SK-N-SH (cell line): ENCODE measurements at regions not wholly inside any gene's neighbourhood (a gene's known extent, or its start where the extent isn't known, plus 50 kb on each side); places are given as distances from the start of the nearest gene placed in this dataset.

ENCODE experiments used
- CTCF ChIA-PET: fragments of 300-600, 350-600 bp; formaldehyde crosslinking; extraction: SDS; loops from one replicate; lab custom pipeline; 2021; lab: Yijun Ruan, JAX
- POLR2A ChIA-PET: fragments of 350-600 bp; sonication (Branson Sonifier 250); formaldehyde crosslinking; extraction: SDS; loops from one replicate; lab custom pipeline; 2020; ENCODE audit warnings: antibody characterized with exemption, inconsistent platforms; lab: Yijun Ruan, JAX
- DNase-seq: peaks from one replicate; pipeline ENCODE4 v3.0.0; 2012
- H2AFZ ChIP-seq: fragments of 200-600 bp; sonication (generic); 2 replicates; pipeline ENCODE4 v1.8.1; 2016; ENCODE audit warnings: antibody characterized with exemption, mild to moderate bottlenecking, low read depth
- H3F3A ChIP-seq: fragments of 200-600 bp; sonication (generic); replicated peaks from 2 replicates; pipeline ENCODE3; 2016; ENCODE audit warnings: antibody characterized with exemption, mild to moderate bottlenecking; ENCODE audit not compliant: insufficient read depth
- H3K27ac ChIP-seq, 2 experiments: fragments of 200-500 bp in 1 of 2; fragments of 200-600 bp in 1 of 2; sonication (Bioruptor generic) in 1 of 2; sonication (generic), shearing (Covaris generic) in 1 of 2; 2 replicates each; pipeline versions ENCODE4 v1.5.1 to v1.6.1; 2014 to 2016; ENCODE audit warnings: low read depth in 2 of 2, inconsistent platforms in 1 of 2, low read length in 1 of 2, mild to moderate bottlenecking in 1 of 2, mixed read lengths in 1 of 2
- H3K27me3 ChIP-seq: fragments of 200-600 bp; sonication (generic), shearing (Covaris generic); 2 replicates; pipeline ENCODE4 v1.6.1; 2016; ENCODE audit warnings: mixed run types; ENCODE audit not compliant: insufficient read depth
- H3K36me3 ChIP-seq, 2 experiments: fragments of 200-500 bp in 1 of 2; fragments of 200-600 bp in 1 of 2; sonication (Bioruptor generic) in 1 of 2; sonication (generic) in 1 of 2; replicated peaks in 1 of 2; 2 replicates each; pipeline versions ENCODE3 to v1.5.1; 2014 to 2016; ENCODE audit warnings: low read length in 1 of 2, mild to moderate bottlenecking in 1 of 2; ENCODE audit not compliant: insufficient read depth in 2 of 2, control insufficient read depth in 1 of 2
- H3K4me1 ChIP-seq, 2 experiments: fragments of 200-500 bp in 1 of 2; fragments of 200-600 bp in 1 of 2; sonication (Bioruptor generic) in 1 of 2; sonication (generic), shearing (Covaris generic) in 1 of 2; 2 replicates each; pipeline versions ENCODE4 v1.5.1 to v1.6.1; 2014 to 2016; ENCODE audit warnings: low read depth in 1 of 2, low read length in 1 of 2, mixed run types in 1 of 2; ENCODE audit not compliant: insufficient read depth in 2 of 2, control insufficient read depth in 1 of 2
- H3K4me2 ChIP-seq: fragments of 200-600 bp; sonication (generic), shearing (Covaris generic); 2 replicates; pipeline ENCODE4 v1.6.1; 2017; ENCODE audit warnings: mixed run types
- H3K4me3 ChIP-seq, 2 experiments: fragments of 200-500 bp in 1 of 2; fragments of 200-600 bp in 1 of 2; sonication (Bioruptor generic) in 1 of 2; sonication (generic), shearing (Covaris generic) in 1 of 2; 2 replicates each; pipeline versions ENCODE4 v1.5.1 to v1.8.1; 2014 to 2016; ENCODE audit warnings: low read depth in 2 of 2, inconsistent platforms in 1 of 2, low read length in 1 of 2, mild to moderate bottlenecking in 1 of 2, mixed read lengths in 1 of 2, moderate library complexity in 1 of 2
- H3K79me2 ChIP-seq: fragments of 200-600 bp; sonication (generic); 2 replicates; pipeline ENCODE4 v1.8.1; 2017; ENCODE audit warnings: mild to moderate bottlenecking; ENCODE audit not compliant: insufficient read depth
- H3K9ac ChIP-seq: fragments of 200-600 bp; sonication (generic); 2 replicates; pipeline ENCODE4 v1.6.1; 2017; ENCODE audit warnings: mixed run types
- H3K9me2 ChIP-seq: fragments of 200-600 bp; sonication (generic); 2 replicates; pipeline ENCODE4 v1.6.1; 2017; ENCODE audit warnings: mixed run types
- H3K9me3 ChIP-seq: fragments of 200-600 bp; sonication (generic); 2 replicates; pipeline ENCODE4 v1.6.1; 2017; ENCODE audit warnings: mixed run types, mild to moderate bottlenecking, moderate library complexity
- H4K20me1 ChIP-seq: fragments of 200-600 bp; sonication (generic); 2 replicates; pipeline ENCODE4 v1.6.1; 2017; ENCODE audit warnings: mild to moderate bottlenecking, mixed run types; ENCODE audit not compliant: insufficient read depth
- CHD2 ChIP-seq: fragments of 150-350 bp; IDR thresholded peaks from 2 replicates; pipeline ENCODE4 v1.6.1; 2018; ENCODE audit warnings: low read length; ENCODE audit not compliant: partially characterized antibody
- ELF1 ChIP-seq: IDR thresholded peaks from 2 replicates; pipeline ENCODE4 v1.4.0; 2012
- EP300 ChIP-seq, 2 experiments: IDR thresholded peaks; 2 replicates each; pipeline versions ENCODE4 v1.4.0 to v1.6.1; 2012; ENCODE audit warnings: borderline replicate concordance in 1 of 2, low read depth in 1 of 2, low read length in 1 of 2
- EZH2phosphoT487 ChIP-seq: fragments of 200-600 bp; sonication (generic); IDR thresholded peaks from 2 replicates; pipeline ENCODE4 v1.6.1; 2017; ENCODE audit warnings: low read depth, mixed run types, mild to moderate bottlenecking, antibody characterized with exemption, moderate library complexity, borderline replicate concordance
- FOXJ3 ChIP-seq: sonication (generic); formaldehyde crosslinking; IDR thresholded peaks from 2 replicates; pipeline ENCODE4 v1.5.1; 2020; ENCODE audit warnings: mild to moderate bottlenecking, missing genetic modification reagents
- FOXM1 ChIP-seq: IDR thresholded peaks from 2 replicates; pipeline ENCODE4 v1.4.0; 2012; ENCODE audit warnings: low read depth, mild to moderate bottlenecking
- GATA2 ChIP-seq: sonication (generic); formaldehyde crosslinking; IDR thresholded peaks from 2 replicates; pipeline ENCODE4 v1.5.0; 2020; ENCODE audit warnings: mild to moderate bottlenecking, missing genetic modification reagents
- NFIC ChIP-seq: IDR thresholded peaks from 2 replicates; pipeline ENCODE4 v1.4.0; 2012; ENCODE audit warnings: borderline replicate concordance
- NRF1 ChIP-seq: IDR thresholded peaks from 2 replicates; pipeline ENCODE4 v1.6.1; 2012; ENCODE audit warnings: low read depth, mild to moderate bottlenecking, low read length
- RAD21 ChIP-seq: IDR thresholded peaks from 2 replicates; pipeline ENCODE4 v1.6.1; 2012; ENCODE audit warnings: mild to moderate bottlenecking, low read length
- RCOR1 ChIP-seq: fragments of 150-350 bp; IDR thresholded peaks from 2 replicates; pipeline ENCODE4 v1.6.1; 2017; ENCODE audit warnings: antibody characterized with exemption, low read length
- SMC3 ChIP-seq: IDR thresholded peaks from 2 replicates; pipeline ENCODE4 v1.6.1; 2012; ENCODE audit warnings: low read depth, low read length, improper control_type of control experiment
- TEAD4 ChIP-seq: IDR thresholded peaks from 2 replicates; pipeline ENCODE4 v1.4.0; 2012; ENCODE audit warnings: mild to moderate bottlenecking, borderline replicate concordance; ENCODE audit not compliant: insufficient read depth
- YY1 ChIP-seq: IDR thresholded peaks from 2 replicates; pipeline ENCODE4 v1.4.0; 2012; ENCODE audit warnings: low read depth, mild to moderate bottlenecking
- WGBS: methylation state at CpG from one replicate; pipeline ENCODE4 v1.1.6; 2017; ENCODE audit warnings: low lambda C conversion rate; 5-methylcytosine and 5-hydroxymethylcytosine counted together
- TF ChIP-seq, protein P1 (sequence below): IDR thresholded peaks from 2 replicates; pipeline ENCODE4 v1.4.0; 2012; ENCODE audit warnings: low read depth
- TF ChIP-seq, protein P2 (sequence below): IDR thresholded peaks from 2 replicates; pipeline ENCODE4 v1.4.0; 2012; ENCODE audit warnings: low read depth, borderline replicate concordance
- TF ChIP-seq, protein P3 (sequence below): IDR thresholded peaks from 2 replicates; pipeline ENCODE4; 2012
- TF ChIP-seq, protein P4 (sequence below): fragments of 200-600 bp; sonication (generic); IDR thresholded peaks from 2 replicates; pipeline ENCODE4 v1.6.1; 2017; ENCODE audit warnings: antibody characterized with exemption, mild to moderate bottlenecking, moderate library complexity

DNA sequence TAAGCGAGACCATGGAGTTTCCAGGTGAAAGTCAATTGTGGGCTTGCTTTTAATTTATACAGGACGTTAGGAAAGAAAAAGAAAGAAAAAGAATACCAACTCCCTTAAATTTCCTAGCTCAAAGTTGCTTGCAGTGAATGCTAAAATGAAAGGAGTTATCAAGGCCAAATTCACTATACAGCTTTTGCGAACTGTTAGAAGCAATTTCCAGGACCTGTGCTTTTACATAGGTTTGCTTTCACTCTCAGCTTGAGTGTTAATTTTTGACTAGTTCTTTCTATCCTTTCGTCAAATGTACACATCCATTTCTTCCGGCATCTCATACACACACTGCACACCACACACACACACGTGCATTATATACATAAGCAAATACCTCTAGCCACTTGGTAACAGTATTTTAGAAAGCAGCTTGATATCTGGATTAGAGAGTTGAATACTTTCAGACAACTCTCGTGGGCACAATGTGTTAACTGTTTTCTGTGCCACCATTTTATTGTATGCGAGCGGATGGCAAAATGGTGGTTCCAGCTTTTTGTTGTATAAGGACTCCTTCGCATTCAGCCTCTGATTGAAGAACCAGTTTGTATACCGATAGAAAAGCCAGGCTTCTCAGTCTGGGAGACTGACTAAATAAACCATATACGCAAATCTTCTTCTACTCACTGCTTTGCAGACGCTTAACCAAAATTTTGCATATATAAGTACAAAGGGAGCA, 381.8 kb downstream of the MTX2 start:
- Histone ChIP-seq H2AFZ (peak overlapping the region; percentile 36; the same call in 1 of the 2 replicates), H3K4me3 (no peak overlapping the region), H3K79me2 (no peaks in the 10 kb centered on the region), H3K9me2 (no peaks in the 10 kb centered on the region), H3K4me1 (peaks cover 8 to 41% of the 10 kb centered on the region in 2 experiments; a peak in 3 of 4 replicates), H3K27ac (no peak overlapping the region), H3K9me3 (no peaks in the 10 kb centered on the region), H3F3A (no peaks in the 10 kb centered on the region), H3K27me3 (no peaks in the 10 kb centered on the region), H4K20me1 (no peaks in the 10 kb centered on the region), H3K4me2 (no peak overlapping the region), H3K36me3 (no peaks in the 10 kb centered on the region), H3K9ac (no peak overlapping the region)
- 89% methylated on average over 13 of the region's 13 CpGs for WGBS
- TF ChIP-seq, protein P1, sequence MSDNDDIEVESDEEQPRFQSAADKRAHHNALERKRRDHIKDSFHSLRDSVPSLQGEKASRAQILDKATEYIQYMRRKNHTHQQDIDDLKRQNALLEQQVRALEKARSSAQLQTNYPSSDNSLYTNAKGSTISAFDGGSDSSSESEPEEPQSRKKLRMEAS, result no peak
- TF ChIP-seq TEAD4, result no peak
- no peak for TF ChIP-seq NFIC
- no peak for TF ChIP-seq FOXM1
- TF ChIP-seq NRF1, result no peak
- TF ChIP-seq, protein P2, sequence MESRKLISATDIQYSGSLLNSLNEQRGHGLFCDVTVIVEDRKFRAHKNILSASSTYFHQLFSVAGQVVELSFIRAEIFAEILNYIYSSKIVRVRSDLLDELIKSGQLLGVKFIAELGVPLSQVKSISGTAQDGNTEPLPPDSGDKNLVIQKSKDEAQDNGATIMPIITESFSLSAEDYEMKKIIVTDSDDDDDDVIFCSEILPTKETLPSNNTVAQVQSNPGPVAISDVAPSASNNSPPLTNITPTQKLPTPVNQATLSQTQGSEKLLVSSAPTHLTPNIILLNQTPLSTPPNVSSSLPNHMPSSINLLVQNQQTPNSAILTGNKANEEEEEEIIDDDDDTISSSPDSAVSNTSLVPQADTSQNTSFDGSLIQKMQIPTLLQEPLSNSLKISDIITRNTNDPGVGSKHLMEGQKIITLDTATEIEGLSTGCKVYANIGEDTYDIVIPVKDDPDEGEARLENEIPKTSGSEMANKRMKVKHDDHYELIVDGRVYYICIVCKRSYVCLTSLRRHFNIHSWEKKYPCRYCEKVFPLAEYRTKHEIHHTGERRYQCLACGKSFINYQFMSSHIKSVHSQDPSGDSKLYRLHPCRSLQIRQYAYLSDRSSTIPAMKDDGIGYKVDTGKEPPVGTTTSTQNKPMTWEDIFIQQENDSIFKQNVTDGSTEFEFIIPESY, result no peak
- TF ChIP-seq EZH2phosphoT487, result no peak
- no peak for TF ChIP-seq FOXJ3 (CRISPR knock-in tag)
- POLR2A ChIA-PET, result interaction anchor here (0.7 to 1.8 kb wide), 4 partner anchors 12 to 529 kb away, joined by 3 to 8 read pairs (median 5); partner anchors contain the start of gene HOXD9
- no peak for DNase-seq
- CTCF ChIA-PET, result interaction anchor here (0.9 to 31.9 kb wide), 28 partner anchors 10 to 557 kb away, joined by 3 to 1047 read pairs (median 4); partner anchors contain the start of genes HOXD10, HOXD8 and HOXD9

DNA sequence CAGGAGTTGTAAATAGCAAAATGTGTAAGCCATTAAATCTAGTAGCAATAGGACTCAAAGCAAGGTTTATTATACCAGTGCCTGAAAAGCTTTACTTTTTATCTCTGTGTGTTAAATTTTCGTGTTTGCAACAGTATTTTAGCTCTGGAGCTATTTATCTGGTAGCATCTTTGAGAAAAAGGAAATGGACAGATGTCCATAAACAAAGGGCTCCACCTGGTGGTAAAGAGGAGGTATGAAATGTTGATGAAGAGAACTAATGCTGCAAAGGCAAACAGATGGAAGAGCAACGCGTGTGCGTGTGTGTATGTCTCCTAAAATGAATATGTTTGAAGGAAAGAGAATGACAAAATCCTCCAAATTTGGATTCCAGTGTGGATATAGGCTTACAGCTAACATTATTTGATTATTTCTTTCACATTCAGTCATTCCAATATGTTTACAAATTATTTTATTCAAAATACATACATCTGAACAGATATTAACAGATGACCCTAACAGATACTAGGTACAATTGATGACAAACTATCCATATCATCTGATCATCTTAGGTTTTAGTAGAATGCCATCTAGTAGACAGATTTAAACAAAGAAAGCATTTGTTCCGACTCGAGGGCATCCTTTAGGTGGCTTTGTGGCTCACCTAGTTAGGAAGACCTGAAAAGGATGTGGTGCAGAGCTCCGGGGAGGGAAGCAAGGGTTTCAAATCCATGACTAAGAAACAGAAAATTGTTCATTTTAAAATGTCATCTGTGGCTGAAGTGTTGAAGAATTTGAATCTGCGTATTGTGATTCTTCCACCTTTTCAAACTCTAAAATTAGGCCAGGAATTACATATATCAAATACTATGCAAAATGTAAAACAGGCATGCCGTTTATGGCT, 383.3 kb downstream of the MTX2 start:
- CTCF ChIA-PET, result interaction anchor here (0.6 to 31.9 kb wide), 60 partner anchors 8 to 1847 kb away, joined by 3 to 1047 read pairs (median 4); partner anchors contain the start of genes HOXD10, HOXD11, HOXD8 and HOXD9
- Histone ChIP-seq H3K27me3 (no peaks in the 10 kb centered on the region), H2AFZ (no peak overlapping the region), H3K36me3 (no peaks in the 10 kb centered on the region), H4K20me1 (no peaks in the 10 kb centered on the region), H3F3A (no peaks in the 10 kb centered on the region), H3K4me2 (no peak overlapping the region), H3K4me1 (peaks cover 8 to 41% of the 10 kb centered on the region in 2 experiments; a peak in 3 of 4 replicates), H3K9me3 (no peaks in the 10 kb centered on the region), H3K9ac (no peak overlapping the region), H3K27ac (no peak overlapping the region; a peak in 1 of 4 replicates), H3K9me2 (no peaks in the 10 kb centered on the region), H3K4me3 (no peak overlapping the region; a peak in 1 of 4 replicates), H3K79me2 (no peaks in the 10 kb centered on the region)
- POLR2A ChIA-PET, result interaction anchor here (0.6 to 1.8 kb wide), 5 partner anchors 14 to 526 kb away, joined by 3 to 8 read pairs (median 6); no protein-coding TSS in a partner anchor
- TF ChIP-seq ELF1 (no peak), SMC3 (peak; percentile 79), GATA2 (peak; percentile 85), EP300 (IDR thresholded peaks at IDR 0.05; ENCODE audit: borderline replicate concordance in 1 of 2, low read depth in 1 of 2, low read length in 1 of 2) (peak in 1 of 2 experiments; percentile 28; a peak in 1 of 4 replicates), FOXJ3 (CRISPR knock-in tag) (0 out of 2 replicates have a peak, but pooled peaks have one; percentile 24), RCOR1 (peak; percentile 45; the same call in 1 of the 2 replicates), RAD21 (peak; percentile 89), EZH2phosphoT487 (no peak), YY1 (no peak), CHD2 (no peak)
- TF ChIP-seq, protein P3, sequence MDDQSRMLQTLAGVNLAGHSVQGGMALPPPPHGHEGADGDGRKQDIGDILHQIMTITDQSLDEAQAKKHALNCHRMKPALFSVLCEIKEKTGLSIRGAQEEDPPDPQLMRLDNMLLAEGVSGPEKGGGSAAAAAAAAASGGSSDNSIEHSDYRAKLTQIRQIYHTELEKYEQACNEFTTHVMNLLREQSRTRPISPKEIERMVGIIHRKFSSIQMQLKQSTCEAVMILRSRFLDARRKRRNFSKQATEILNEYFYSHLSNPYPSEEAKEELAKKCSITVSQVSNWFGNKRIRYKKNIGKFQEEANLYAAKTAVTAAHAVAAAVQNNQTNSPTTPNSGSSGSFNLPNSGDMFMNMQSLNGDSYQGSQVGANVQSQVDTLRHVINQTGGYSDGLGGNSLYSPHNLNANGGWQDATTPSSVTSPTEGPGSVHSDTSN, result peak; percentile 73
- TF ChIP-seq, protein P4, sequence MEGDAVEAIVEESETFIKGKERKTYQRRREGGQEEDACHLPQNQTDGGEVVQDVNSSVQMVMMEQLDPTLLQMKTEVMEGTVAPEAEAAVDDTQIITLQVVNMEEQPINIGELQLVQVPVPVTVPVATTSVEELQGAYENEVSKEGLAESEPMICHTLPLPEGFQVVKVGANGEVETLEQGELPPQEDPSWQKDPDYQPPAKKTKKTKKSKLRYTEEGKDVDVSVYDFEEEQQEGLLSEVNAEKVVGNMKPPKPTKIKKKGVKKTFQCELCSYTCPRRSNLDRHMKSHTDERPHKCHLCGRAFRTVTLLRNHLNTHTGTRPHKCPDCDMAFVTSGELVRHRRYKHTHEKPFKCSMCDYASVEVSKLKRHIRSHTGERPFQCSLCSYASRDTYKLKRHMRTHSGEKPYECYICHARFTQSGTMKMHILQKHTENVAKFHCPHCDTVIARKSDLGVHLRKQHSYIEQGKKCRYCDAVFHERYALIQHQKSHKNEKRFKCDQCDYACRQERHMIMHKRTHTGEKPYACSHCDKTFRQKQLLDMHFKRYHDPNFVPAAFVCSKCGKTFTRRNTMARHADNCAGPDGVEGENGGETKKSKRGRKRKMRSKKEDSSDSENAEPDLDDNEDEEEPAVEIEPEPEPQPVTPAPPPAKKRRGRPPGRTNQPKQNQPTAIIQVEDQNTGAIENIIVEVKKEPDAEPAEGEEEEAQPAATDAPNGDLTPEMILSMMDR, result peak; percentile 87
- 56% methylated on average over 9 of the region's 9 CpGs for WGBS
- peak; percentile 42 for DNase-seq
